ENCODE measurements at regions not wholly inside any gene's neighbourhood (a gene's known extent, or its start where the extent isn't known, plus 50 kb on each side); places are given as distances from the start of the nearest gene placed in this dataset.

DNA sequence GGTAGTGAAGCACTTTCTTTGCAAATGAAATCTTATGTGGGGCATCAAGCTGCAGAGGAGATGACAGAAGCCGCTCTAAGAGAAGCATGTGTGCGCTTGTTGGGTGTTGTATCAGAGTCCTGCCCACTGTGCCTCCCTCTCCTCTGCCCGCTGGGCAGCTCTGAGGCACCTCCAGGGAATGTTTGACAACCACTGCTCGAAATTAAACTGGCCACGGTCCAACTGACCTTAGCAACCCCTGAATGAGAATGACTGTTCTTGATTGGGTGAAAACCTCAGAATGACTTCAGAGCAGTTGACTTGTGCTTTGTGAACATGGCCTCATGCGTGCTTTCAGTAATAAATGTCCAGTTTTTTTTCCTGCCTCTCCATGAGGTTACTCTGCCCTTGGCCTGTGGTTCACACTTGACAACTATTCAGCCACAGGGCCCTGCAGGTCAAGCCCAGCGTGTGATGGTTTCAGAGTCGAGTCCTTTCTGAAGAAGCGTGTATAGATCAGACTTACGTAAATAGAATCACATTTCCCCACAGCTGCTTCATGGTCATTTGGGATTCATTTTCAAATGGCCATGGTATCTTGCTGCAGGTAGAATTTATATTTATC lies 94.9 kb downstream of the SLC4A3 start:
- Histone ChIP-seq H3K27me3 (ENCODE audit: control insufficient read depth, insufficient read depth, low read length) (no peaks in the 10 kb centered on the region), H3K4me3 (ENCODE audit: low read depth, low read length) (no peak overlapping the region), H3K36me3 (ENCODE audit: control insufficient read depth, insufficient read depth, low read length) (no peaks in the 10 kb centered on the region)
- DNase-seq (ENCODE audit: low read depth), result peak; percentile 52
- TF ChIP-seq, protein P1, sequence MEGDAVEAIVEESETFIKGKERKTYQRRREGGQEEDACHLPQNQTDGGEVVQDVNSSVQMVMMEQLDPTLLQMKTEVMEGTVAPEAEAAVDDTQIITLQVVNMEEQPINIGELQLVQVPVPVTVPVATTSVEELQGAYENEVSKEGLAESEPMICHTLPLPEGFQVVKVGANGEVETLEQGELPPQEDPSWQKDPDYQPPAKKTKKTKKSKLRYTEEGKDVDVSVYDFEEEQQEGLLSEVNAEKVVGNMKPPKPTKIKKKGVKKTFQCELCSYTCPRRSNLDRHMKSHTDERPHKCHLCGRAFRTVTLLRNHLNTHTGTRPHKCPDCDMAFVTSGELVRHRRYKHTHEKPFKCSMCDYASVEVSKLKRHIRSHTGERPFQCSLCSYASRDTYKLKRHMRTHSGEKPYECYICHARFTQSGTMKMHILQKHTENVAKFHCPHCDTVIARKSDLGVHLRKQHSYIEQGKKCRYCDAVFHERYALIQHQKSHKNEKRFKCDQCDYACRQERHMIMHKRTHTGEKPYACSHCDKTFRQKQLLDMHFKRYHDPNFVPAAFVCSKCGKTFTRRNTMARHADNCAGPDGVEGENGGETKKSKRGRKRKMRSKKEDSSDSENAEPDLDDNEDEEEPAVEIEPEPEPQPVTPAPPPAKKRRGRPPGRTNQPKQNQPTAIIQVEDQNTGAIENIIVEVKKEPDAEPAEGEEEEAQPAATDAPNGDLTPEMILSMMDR (IDR thresholded peaks at IDR 0.05; ENCODE audit: insufficient read depth, low read length, poor library complexity, severe bottlenecking), result no peak

DNA sequence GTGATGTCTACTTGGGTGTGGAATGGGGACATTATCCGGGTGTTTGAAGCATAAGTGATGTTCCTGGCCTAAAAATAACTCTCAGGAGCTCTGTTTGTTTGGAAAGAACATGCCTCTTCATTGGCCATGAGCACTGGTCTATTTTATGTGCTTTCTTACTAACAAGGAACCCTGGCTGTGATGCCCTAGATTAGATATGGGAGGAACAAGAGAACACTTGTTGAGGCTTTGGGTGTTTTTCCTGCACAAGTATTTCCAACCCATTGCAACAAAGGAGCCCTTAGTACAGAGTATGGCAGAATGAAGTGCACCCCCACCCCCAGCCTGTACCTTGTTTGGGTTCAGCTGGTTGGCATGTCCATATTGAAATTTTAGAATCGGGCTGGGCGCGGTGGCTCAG lies 95.9 kb downstream of the SLC4A3 start:
- no peak overlapping the region for H3K4me3 ChIP-seq (ENCODE audit: low read depth, low read length)
- H3K36me3 ChIP-seq (ENCODE audit: control insufficient read depth, insufficient read depth, low read length), result no peaks in the 10 kb centered on the region
- no peaks in the 10 kb centered on the region for H3K27me3 ChIP-seq (ENCODE audit: control insufficient read depth, insufficient read depth, low read length)
- DNase-seq (ENCODE audit: low read depth), result no peak
- TF ChIP-seq, protein P1 (IDR thresholded peaks at IDR 0.05; ENCODE audit: insufficient read depth, low read length, poor library complexity, severe bottlenecking), result no peak

DNA sequence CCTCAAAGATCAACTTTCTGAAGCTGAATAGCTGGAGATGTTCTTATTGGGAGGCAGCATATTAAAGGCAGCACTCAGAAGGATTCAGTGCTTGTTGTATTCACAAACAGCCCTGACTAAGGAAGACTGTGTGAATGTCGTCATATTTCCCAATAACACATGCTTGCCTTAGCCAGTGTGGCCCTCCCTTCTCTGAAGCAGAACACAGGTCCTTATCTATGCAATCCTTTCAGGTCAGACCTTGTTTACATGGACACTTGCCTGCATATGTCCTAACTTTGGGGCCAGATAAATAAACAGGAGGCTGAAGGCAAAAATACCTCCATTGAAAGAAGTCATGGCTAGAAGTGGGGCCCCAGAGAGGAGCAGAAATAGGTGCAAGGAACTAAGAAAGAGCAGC lies 97.2 kb downstream of the SLC4A3 start:
- Histone ChIP-seq H3K27me3 (ENCODE audit: control insufficient read depth, insufficient read depth, low read length) (no peaks in the 10 kb centered on the region), H3K4me3 (ENCODE audit: low read depth, low read length) (no peak overlapping the region), H3K36me3 (ENCODE audit: control insufficient read depth, insufficient read depth, low read length) (no peaks in the 10 kb centered on the region)
- TF ChIP-seq, protein P1 (IDR thresholded peaks at IDR 0.05; ENCODE audit: insufficient read depth, low read length, poor library complexity, severe bottlenecking), result no peak
- DNase-seq (ENCODE audit: low read depth), result no peak

DNA sequence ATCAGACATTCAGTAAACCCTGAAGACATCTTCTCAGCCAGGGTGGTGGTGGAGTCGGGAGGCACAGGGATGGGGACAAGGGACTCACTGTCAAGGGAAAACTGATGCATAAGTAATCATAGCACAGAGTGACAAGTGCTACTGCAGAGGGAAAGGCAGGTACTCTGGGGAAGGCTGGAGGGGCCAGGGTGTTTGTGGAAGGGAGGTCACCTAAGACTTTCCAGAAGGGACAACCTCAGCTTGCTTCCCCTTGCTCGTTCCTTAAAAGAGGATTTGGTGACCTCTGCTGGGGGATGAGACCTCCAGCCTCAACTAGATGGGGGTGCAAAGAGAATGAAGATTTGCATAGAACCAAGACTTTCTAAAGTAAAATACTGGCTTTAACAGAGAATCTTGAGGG lies 99.5 kb downstream of the SLC4A3 start:
- H3K27me3 ChIP-seq (ENCODE audit: control insufficient read depth, insufficient read depth, low read length), result no peaks in the 10 kb centered on the region
- no peak for DNase-seq (ENCODE audit: low read depth)
- TF ChIP-seq, protein P1 (IDR thresholded peaks at IDR 0.05; ENCODE audit: insufficient read depth, low read length, poor library complexity, severe bottlenecking), result no peak
- H3K36me3 ChIP-seq (ENCODE audit: control insufficient read depth, insufficient read depth, low read length), result no peaks in the 10 kb centered on the region
- no peak overlapping the region for H3K4me3 ChIP-seq (ENCODE audit: low read depth, low read length)

DNA sequence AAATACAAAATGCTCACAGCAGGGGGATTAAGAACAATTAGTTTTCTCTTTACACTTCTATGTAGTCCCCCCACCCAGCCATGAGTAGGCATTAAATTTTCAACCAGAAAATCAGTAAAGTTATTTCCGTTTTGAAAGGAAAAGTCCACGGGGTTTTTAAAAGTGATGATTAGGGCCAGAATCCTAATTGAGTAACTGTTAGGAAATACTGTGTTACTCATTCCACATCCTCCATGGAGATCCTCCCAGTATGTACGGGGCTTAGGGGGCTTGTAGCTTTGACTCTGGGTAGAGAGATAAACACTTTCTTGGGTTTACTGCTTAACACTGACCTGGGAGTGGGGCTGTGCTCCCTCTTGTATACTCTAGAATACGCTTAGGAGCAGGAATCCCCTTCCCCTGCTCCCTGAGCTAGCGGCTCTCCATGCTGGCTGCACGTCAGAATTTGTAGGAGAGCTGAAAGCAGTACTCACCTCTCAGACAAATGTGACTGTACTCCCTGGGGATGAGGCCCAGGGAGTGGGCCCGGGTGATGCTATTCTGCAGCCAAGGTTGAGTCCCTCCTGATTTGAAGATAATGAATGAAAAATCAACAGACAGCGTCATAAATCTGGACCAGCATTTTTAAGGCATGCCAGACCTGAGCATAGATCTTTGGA lies 100.5 kb downstream of the SLC4A3 start:
- DNase-seq (ENCODE audit: low read depth), result no peak
- Histone ChIP-seq H3K4me3 (ENCODE audit: low read depth, low read length) (no peak overlapping the region), H3K36me3 (ENCODE audit: control insufficient read depth, insufficient read depth, low read length) (no peaks in the 10 kb centered on the region), H3K27me3 (ENCODE audit: control insufficient read depth, insufficient read depth, low read length) (no peaks in the 10 kb centered on the region)
- TF ChIP-seq, protein P1 (IDR thresholded peaks at IDR 0.05; ENCODE audit: insufficient read depth, low read length, poor library complexity, severe bottlenecking), result no peak

Measured in kidney epithelial cell (primary cell).